H1 (cell line): ENCODE measurements at regions not wholly inside any gene's neighbourhood (a gene's known extent, or its start where the extent isn't known, plus 50 kb on each side); places are given as distances from the start of the nearest gene placed in this dataset.

Experiments used
- ATF2 ChIP-seq: IDR thresholded peaks from 2 replicates; pipeline ENCODE4 v1.6.1; 2012; ENCODE audit warnings: low read length, inconsistent platforms
- EP300 ChIP-seq, 2 experiments: IDR thresholded peaks; 1 replicate in 1 of 2; 2 replicates in 1 of 2; pipeline ENCODE4 v1.6.1; 2011 to 2012; ENCODE audit warnings: low read depth in 2 of 2, low read length in 2 of 2, mild to moderate bottlenecking in 2 of 2, borderline replicate concordance in 1 of 2, inconsistent platforms in 1 of 2, moderate library complexity in 1 of 2
- EZH2 ChIP-seq: fragments of 200-600 bp; sonication (generic); IDR thresholded peaks from 2 replicates; pipeline ENCODE4 v1.7.1; 2012; ENCODE audit warnings: low read depth, mild to moderate bottlenecking, moderate library complexity, low read length, inconsistent platforms; ENCODE audit not compliant: severe bottlenecking
- MAX ChIP-seq: IDR thresholded peaks from 2 replicates; pipeline ENCODE4 v1.6.1; 2012; ENCODE audit warnings: inconsistent platforms
- POLR2AphosphoS5 ChIP-seq: IDR thresholded peaks from 2 replicates; pipeline ENCODE4 v1.6.1; 2011; ENCODE audit warnings: low read depth, low read length
- RXRA ChIP-seq: IDR thresholded peaks from 2 replicates; pipeline ENCODE4 v1.6.1; 2011; ENCODE audit warnings: low read depth, mild to moderate bottlenecking, low read length, moderate library complexity; ENCODE audit not compliant: insufficient read depth

GRCh38 chr10:69684981-69685353 is 54.9 kb downstream of the FAM241B start (continued):
- TF ChIP-seq EZH2: no peak
- TF ChIP-seq MAX: no peak
- no peak for TF ChIP-seq ATF2
- no peak for TF ChIP-seq EP300 (IDR thresholded peaks at IDR 0.05; ENCODE audit: borderline replicate concordance in 1 of 2, low read depth in 2 of 2, low read length in 2 of 2)
- no peak for TF ChIP-seq POLR2AphosphoS5
- TF ChIP-seq RXRA: no peak
